ENCODE measurements at regions not wholly inside any gene's neighbourhood (a gene's known extent, or its start where the extent isn't known, plus 50 kb on each side); places are given as distances from the start of the nearest gene placed in this dataset.

GRCh38 chr15:57862761-57863160, 156.2 kb downstream of the POLR2M start:
- Histone ChIP-seq H3K4me2 (ENCODE audit: insufficient read depth, insufficient read length, low read length) (no peak overlapping the region), H4K20me1 (ENCODE audit: control insufficient read depth, insufficient read depth, insufficient read length) (no peaks in the 10 kb centered on the region), H3K27me3 (ENCODE audit: insufficient read depth, low read length) (no peaks in the 10 kb centered on the region), H4K91ac (ENCODE audit: insufficient read length, low read depth, low read length) (no peak overlapping the region), H2BK15ac (ENCODE audit: low read depth, low read length) (no peak overlapping the region), H4K5ac (ENCODE audit: insufficient read length, low read depth, low read length) (no peak overlapping the region), H3K4me1 (ENCODE audit: insufficient read depth, low read length) (no peaks in the 10 kb centered on the region), H3K4ac (ENCODE audit: low read depth, low read length) (no peak overlapping the region), H3K18ac (ENCODE audit: insufficient read length, low read depth, low read length) (no peak overlapping the region), H3K23ac (ENCODE audit: insufficient read length, low read depth, low read length) (no peak overlapping the region), H3K79me2 (ENCODE audit: insufficient read depth, low read length) (no peaks in the 10 kb centered on the region), H3K79me1 (ENCODE audit: insufficient read depth, low read depth, low read length, poor library complexity, severe bottlenecking) (no peaks in the 10 kb centered on the region), H3K14ac (ENCODE audit: insufficient read depth, low read length) (no peak overlapping the region; the same call in 1 of the 2 replicates), H3K56ac (ENCODE audit: insufficient read length, low read depth, low read length) (no peak overlapping the region), H2AFZ (ENCODE audit: low read length) (no peak overlapping the region), H3K23me2 (ENCODE audit: insufficient read length, low read depth, low read length, poor library complexity, severe bottlenecking) (peaks cover 4% of the 10 kb centered on the region), H2BK120ac (ENCODE audit: low read depth, low read length, poor library complexity, severe bottlenecking) (no peak overlapping the region), H2BK20ac (ENCODE audit: low read depth, low read length, poor library complexity, severe bottlenecking) (no peak overlapping the region), H2BK12ac (ENCODE audit: insufficient read length, low read depth, low read length) (no peak overlapping the region), H2BK5ac (ENCODE audit: insufficient read length, low read length) (no peak overlapping the region), H4K8ac (replicated peaks; ENCODE audit: insufficient read length, low read depth, low read length) (no peak overlapping the region), H2AK5ac (ENCODE audit: insufficient read length, low read length) (no peak overlapping the region), H3T11ph (ENCODE audit: low read length) (no peak overlapping the region), H3K9ac (ENCODE audit: extremely low read depth, insufficient read length, low read length) (no peak overlapping the region), H3K27ac (ENCODE audit: insufficient read length, low read depth, low read length) (no peak overlapping the region), H3K9me3 (ENCODE audit: control insufficient read depth, low read depth, low read length) (no peaks in the 10 kb centered on the region)
- no peak for TF ChIP-seq CTCF (conservative IDR thresholded peaks at IDR 0.05)
- DNase-seq, result no peak
- peaks cover 0 to 7% of the 10 kb centered on the region in 2 experiments; a peak in 1 of 4 replicates for H3K4me1 Mint-ChIP-seq
- peaks cover 2% of the 10 kb centered on the region for H3K27me3 Mint-ChIP-seq (ENCODE audit: low read depth)
- no CpG with 5 or more reads among the region's 6 CpGs for WGBS (ENCODE audit: extremely low coverage, insufficient read length, low lambda C conversion rate)
- H3K36me3 Mint-ChIP-seq (ENCODE audit: insufficient read depth in 1 of 3, low read depth in 3 of 3), result no peaks in the 10 kb centered on the region
- no peak overlapping the region for H3K4me3 Mint-ChIP-seq
- H3K27ac Mint-ChIP-seq, result peak overlapping the region in 1 of 3 experiments; percentile 44; a peak in 1 of 7 replicates
- H3K9me3 Mint-ChIP-seq, result no peaks in the 10 kb centered on the region
